Trophoblast cell (in vitro differentiated cells and primary cell): ENCODE measurements at regions not wholly inside any gene's neighbourhood (a gene's known extent, or its start where the extent isn't known, plus 50 kb on each side); places are given as distances from the start of the nearest gene placed in this dataset.

Source experiments
- DNase-seq, 2 donors: peaks; one replicate each; pipeline ENCODE4 v3.0.0-alpha.2; 2016
- H2AFZ ChIP-seq: 2 replicates; pipeline ENCODE4 v1.6.1; 2013; ENCODE audit warnings: low read length, moderate library complexity, mild to moderate bottlenecking; ENCODE audit not compliant: insufficient read depth, poor library complexity
- H2AK5ac ChIP-seq: 2 replicates; pipeline ENCODE4 v1.6.1; 2013; ENCODE audit warnings: mild to moderate bottlenecking, low read length
- H2BK120ac ChIP-seq: 2 replicates; pipeline ENCODE4 v1.6.1; 2013; ENCODE audit warnings: low read length, mild to moderate bottlenecking, moderate library complexity; ENCODE audit not compliant: insufficient read depth, poor library complexity
- H2BK12ac ChIP-seq: 2 replicates; pipeline ENCODE4 v1.6.1; 2013; ENCODE audit warnings: mild to moderate bottlenecking, low read length, moderate library complexity
- H2BK5ac ChIP-seq: 2 replicates; pipeline ENCODE4 v1.6.1; 2013; ENCODE audit warnings: low read length, low read depth, moderate library complexity, mild to moderate bottlenecking; ENCODE audit not compliant: poor library complexity
- H3K14ac ChIP-seq: 2 replicates; pipeline ENCODE4 v1.6.1; 2013; ENCODE audit warnings: mild to moderate bottlenecking, low read length
- H3K18ac ChIP-seq: 2 replicates; pipeline ENCODE4 v1.6.1; 2013; ENCODE audit warnings: mild to moderate bottlenecking, low read length
- H3K23ac ChIP-seq: 2 replicates; pipeline ENCODE4 v1.6.1; 2013; ENCODE audit warnings: low read length
- H3K27ac ChIP-seq: 2 replicates; pipeline ENCODE4 v1.5.1; 2013; ENCODE audit warnings: low read depth, mild to moderate bottlenecking, inconsistent platforms, low read length, moderate library complexity
- H3K27me3 ChIP-seq: 2 replicates; pipeline ENCODE4 v1.6.1; 2013; ENCODE audit warnings: inconsistent platforms, mild to moderate bottlenecking, low read length, moderate library complexity; ENCODE audit not compliant: insufficient read depth
- H3K36me3 ChIP-seq, 2 experiments: 1 replicate in 1 of 2; 2 replicates in 1 of 2; pipeline ENCODE4 v1.6.1; 2013; ENCODE audit warnings: low read length in 2 of 2, mild to moderate bottlenecking in 2 of 2, moderate library complexity in 1 of 2; ENCODE audit not compliant: insufficient read depth in 2 of 2, control insufficient read depth in 1 of 2
- H3K4ac ChIP-seq: 2 replicates; pipeline ENCODE4 v1.6.1; 2013; ENCODE audit warnings: low read depth, mild to moderate bottlenecking, low read length, moderate library complexity
- H3K4me1 ChIP-seq, 2 experiments: 1 replicate in 1 of 2; 2 replicates in 1 of 2; pipeline ENCODE4 v1.6.1; 2013; ENCODE audit warnings: low read length in 2 of 2, mild to moderate bottlenecking in 2 of 2, moderate library complexity in 1 of 2; ENCODE audit not compliant: insufficient read depth in 2 of 2, control insufficient read depth in 1 of 2
- H3K4me2 ChIP-seq: 2 replicates; pipeline ENCODE4 v1.6.1; 2013; ENCODE audit warnings: inconsistent platforms, mild to moderate bottlenecking, low read length, moderate library complexity
- H3K4me3 ChIP-seq: 2 replicates; pipeline ENCODE4 v1.5.1; 2013; ENCODE audit warnings: mild to moderate bottlenecking, low read depth, low read length, inconsistent platforms
- H3K79me1 ChIP-seq: one replicate; pipeline ENCODE4 v1.6.1; 2013; ENCODE audit warnings: low read length
- H3K79me2 ChIP-seq: 2 replicates; pipeline ENCODE4 v1.6.1; 2013; ENCODE audit warnings: low read length, mild to moderate bottlenecking; ENCODE audit not compliant: control insufficient read depth, insufficient read depth, poor library complexity
- H3K9ac ChIP-seq: 2 replicates; pipeline ENCODE4 v1.6.1; 2013; ENCODE audit warnings: mild to moderate bottlenecking, low read length
- H3K9me3 ChIP-seq: 2 replicates; pipeline ENCODE4 v1.6.1; 2013; ENCODE audit warnings: low read depth, mild to moderate bottlenecking, control low read depth, inconsistent platforms, low read length; ENCODE audit not compliant: insufficient read depth
- H4K12ac ChIP-seq: 2 replicates; pipeline ENCODE4 v1.6.1; 2013; ENCODE audit warnings: low read depth, mild to moderate bottlenecking, low read length, moderate library complexity
- H4K8ac ChIP-seq: 2 replicates; pipeline ENCODE4 v1.6.1; 2013; ENCODE audit warnings: low read depth, mild to moderate bottlenecking, low read length, moderate library complexity
- H4K91ac ChIP-seq: one replicate; pipeline ENCODE4 v1.6.1; 2013; ENCODE audit warnings: low read depth, mild to moderate bottlenecking, low read length, moderate library complexity
- WGBS: extraction: QIAGEN DNeasy Blood & Tissue Kit; methylation state at CpG from one replicate; pipeline ENCODE4 v1.1.7; 2013; ENCODE audit warnings: missing lambda C conversion rate; ENCODE audit not compliant: insufficient read length, insufficient coverage; ENCODE audit errors: extremely low coverage; 5-methylcytosine and 5-hydroxymethylcytosine counted together

- Histone ChIP-seq H3K9ac (no peak overlapping the region), H2AK5ac (no peak overlapping the region), H3K18ac (peak overlapping the region; percentile 20), H4K8ac (peak overlapping the region; percentile 68), H2BK12ac (peak overlapping the region; percentile 77), H4K12ac (no peak overlapping the region), H3K79me2 (peaks cover 9% of the 10 kb centered on the region), H3K23ac (no peak overlapping the region), H3K14ac (no peak overlapping the region), H2AFZ (no peak overlapping the region), H3K9me3 (no peaks in the 10 kb centered on the region), H3K36me3 (no peaks in the 10 kb centered on the region), H3K27me3 (no peaks in the 10 kb centered on the region), H3K79me1 (peaks cover 26% of the 10 kb centered on the region), H2BK5ac (peak overlapping the region; percentile 1), H3K4me3 (no peak overlapping the region), H3K27ac (peak overlapping the region; percentile 19), H3K4me2 (peak overlapping the region; percentile 38), H3K4me1 (peaks cover 2 to 13% of the 10 kb centered on the region in 2 experiments), H4K91ac (peak overlapping the region; percentile 56), H2BK120ac (peak overlapping the region; percentile 64), H3K4ac (no peak overlapping the region)
- WGBS: no CpG with 5 or more reads among the region's 12 CpGs
- peak; percentile 78 to 84 for DNase-seq
These were observed 104.1 kb upstream of the HNRNPU start for GRCh38 chr1:244968471-244968871.

DNA sequence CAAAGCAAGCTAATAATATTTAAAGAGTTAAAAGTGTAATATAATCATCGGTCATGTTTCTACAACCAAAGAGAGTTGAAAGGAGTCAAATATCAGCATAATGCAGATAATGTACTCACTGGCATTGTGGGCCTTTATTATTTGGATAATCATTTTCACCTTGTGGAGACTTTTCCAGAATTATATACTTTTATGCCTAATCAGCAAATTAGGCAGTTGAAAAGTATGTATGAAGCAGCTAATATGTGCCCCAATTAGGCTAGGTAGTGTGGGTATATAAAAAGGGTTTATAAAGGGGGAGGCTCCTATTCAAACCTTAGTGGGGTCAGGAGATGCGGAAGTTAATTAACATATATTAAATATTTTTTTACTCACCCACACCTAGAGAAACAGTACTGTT is 102.8 kb upstream of the HNRNPU start:
- Histone ChIP-seq H3K14ac (no peak overlapping the region), H3K36me3 (no peaks in the 10 kb centered on the region), H3K79me1 (peaks cover 33% of the 10 kb centered on the region), H2BK5ac (no peak overlapping the region), H3K4ac (no peak overlapping the region), H3K4me1 (peaks cover 5 to 22% of the 10 kb centered on the region in 2 experiments), H2AK5ac (no peak overlapping the region), H2BK12ac (no peak overlapping the region), H3K27me3 (no peaks in the 10 kb centered on the region), H3K9me3 (no peaks in the 10 kb centered on the region), H3K4me2 (no peak overlapping the region), H4K12ac (no peak overlapping the region), H3K23ac (no peak overlapping the region), H3K4me3 (no peak overlapping the region), H4K91ac (no peak overlapping the region), H4K8ac (no peak overlapping the region), H2AFZ (no peak overlapping the region), H2BK120ac (no peak overlapping the region), H3K79me2 (peaks cover 9% of the 10 kb centered on the region), H3K27ac (no peak overlapping the region), H3K18ac (no peak overlapping the region), H3K9ac (no peak overlapping the region)
- WGBS: no CpG with 5 or more reads among the region's 2 CpGs
- DNase-seq: no peak

DNA sequence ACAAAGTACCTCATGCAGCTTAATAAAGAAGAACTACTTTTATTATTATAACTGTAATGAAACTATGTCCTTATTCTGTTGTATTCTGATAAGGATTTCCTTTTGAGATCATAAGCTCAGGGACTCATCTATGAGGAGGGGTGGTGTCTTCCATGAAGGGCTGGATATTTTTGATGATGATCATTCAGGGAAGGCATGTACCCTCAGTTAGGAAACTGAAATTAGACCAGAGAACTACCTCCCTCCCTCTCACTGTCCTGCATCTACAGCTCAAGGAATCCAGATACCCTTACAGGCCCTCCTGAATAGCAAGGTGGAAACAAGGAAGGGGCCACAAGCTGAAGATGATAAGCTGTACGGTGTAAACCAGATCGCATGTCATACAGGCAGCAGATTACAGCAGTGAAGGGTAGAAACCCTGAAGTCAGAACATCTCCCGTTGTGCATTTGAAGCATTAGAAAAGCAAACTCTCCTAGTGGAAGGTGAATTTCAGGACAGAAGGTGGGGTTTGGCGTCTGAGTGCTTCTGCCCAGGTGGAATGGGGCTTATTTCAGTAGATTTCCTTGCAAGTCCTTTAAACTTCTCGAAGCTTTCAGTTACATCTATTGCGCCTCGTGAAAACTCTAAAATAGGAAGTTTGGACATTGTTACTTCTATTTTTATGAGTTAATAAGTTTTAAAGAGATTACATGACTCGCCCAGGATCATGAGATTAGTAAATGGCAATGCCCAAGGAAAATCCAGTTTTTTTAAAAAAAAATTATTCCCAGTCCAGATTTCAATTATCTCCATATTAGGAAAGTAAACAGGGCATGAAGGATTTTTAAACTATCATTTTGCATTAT is 101.1 kb upstream of the HNRNPU start:
- H3K27me3 ChIP-seq: no peaks in the 10 kb centered on the region
- H2BK12ac ChIP-seq: peak overlapping the region; percentile 0
- H4K12ac ChIP-seq: no peak overlapping the region
- H3K79me2 ChIP-seq: peaks cover 4% of the 10 kb centered on the region
- no peaks in the 10 kb centered on the region for H3K36me3 ChIP-seq
- peak overlapping the region; percentile 15 for H3K9ac ChIP-seq
- WGBS: no CpG with 5 or more reads among the region's 8 CpGs
- no peak overlapping the region for H3K18ac ChIP-seq
- H3K9me3 ChIP-seq: no peaks in the 10 kb centered on the region
- H3K23ac ChIP-seq: no peak overlapping the region
- peak overlapping the region; percentile 25 for H3K4me2 ChIP-seq
- peaks cover 5 to 22% of the 10 kb centered on the region in 2 experiments for H3K4me1 ChIP-seq
- H2AK5ac ChIP-seq: no peak overlapping the region
- no peak for DNase-seq
- H2BK120ac ChIP-seq: peak overlapping the region; percentile 4
- no peak overlapping the region for H2AFZ ChIP-seq
- peak overlapping the region; percentile 49 for H3K27ac ChIP-seq
- H4K8ac ChIP-seq: no peak overlapping the region
- H4K91ac ChIP-seq: no peak overlapping the region
- H3K14ac ChIP-seq: no peak overlapping the region
- H3K4ac ChIP-seq: no peak overlapping the region
- H2BK5ac ChIP-seq: peak overlapping the region; percentile 4
- peaks cover 25% of the 10 kb centered on the region for H3K79me1 ChIP-seq
- H3K4me3 ChIP-seq: no peak overlapping the region

GRCh38 chr1:244964112-244964971 is 100.0 kb upstream of the HNRNPU start:
- Histone ChIP-seq H3K27me3 (no peaks in the 10 kb centered on the region), H3K36me3 (no peaks in the 10 kb centered on the region), H3K14ac (peak overlapping the region; percentile 89), H3K9me3 (no peaks in the 10 kb centered on the region), H3K27ac (peak overlapping the region; percentile 98), H2BK12ac (peak overlapping the region; percentile 98), H3K4ac (peak overlapping the region; percentile 83), H3K4me3 (no peak overlapping the region), H4K8ac (peak overlapping the region; percentile 81), H3K79me1 (peaks cover 16% of the 10 kb centered on the region), H2AK5ac (no peak overlapping the region), H3K4me2 (peak overlapping the region; percentile 27), H4K91ac (peak overlapping the region; percentile 85), H3K4me1 (peaks cover 5 to 22% of the 10 kb centered on the region in 2 experiments), H3K23ac (no peak overlapping the region), H4K12ac (peak overlapping the region; percentile 77), H3K79me2 (no peaks in the 10 kb centered on the region), H2AFZ (no peak overlapping the region), H2BK5ac (peak overlapping the region; percentile 97), H3K18ac (peak overlapping the region; percentile 85), H3K9ac (no peak overlapping the region), H2BK120ac (peak overlapping the region; percentile 98)
- peak; percentile 77 to 90 for DNase-seq
- WGBS: no CpG with 5 or more reads among the region's 11 CpGs
